ENCODE measurements at regions not wholly inside any gene's neighbourhood (a gene's known extent, or its start where the extent isn't known, plus 50 kb on each side); places are given as distances from the start of the nearest gene placed in this dataset.
"Not testable (repeated sequence)": the region's sequence is repeated elsewhere in the genome, so short reads cannot be mapped to it uniquely, and the experiment has no call there.

DNA sequence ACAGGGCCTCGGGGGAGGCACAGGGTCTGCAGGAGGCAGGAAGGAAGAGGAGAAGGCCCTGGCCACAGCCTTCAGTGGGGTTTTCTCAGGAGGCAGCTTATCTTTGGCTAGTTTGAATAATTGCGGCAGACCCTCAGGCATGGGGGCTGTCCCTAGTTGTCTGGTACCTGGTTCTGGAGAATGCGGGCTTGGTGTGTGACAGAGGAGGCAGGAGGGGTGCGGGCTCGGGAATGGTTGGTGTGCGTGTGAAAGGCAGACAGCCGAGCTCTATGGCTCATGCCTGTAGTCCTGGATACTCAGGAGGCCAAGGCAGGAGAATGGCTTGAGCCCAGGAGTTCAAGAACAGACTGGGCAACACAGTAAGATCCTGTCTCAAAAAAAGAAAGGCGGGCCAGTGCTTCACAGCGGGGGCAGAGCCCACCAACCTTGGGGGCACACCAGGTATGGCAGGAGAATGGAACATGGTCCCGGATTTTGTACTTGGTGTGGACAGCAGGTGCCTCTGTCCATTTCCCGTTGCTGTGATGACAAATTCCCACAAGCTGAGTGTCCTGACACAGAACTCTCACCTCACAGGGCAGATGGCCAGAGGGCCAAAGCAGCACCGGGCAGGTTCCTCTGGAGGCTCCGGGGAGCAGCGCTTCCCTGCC lies 640.6 kb downstream of the TBC1D22A start:
- DNase-seq (ENCODE audit: low spot score) (no peak), ATAC-seq (ENCODE audit: insufficient number of reproducible peaks, low FRiP score, low read depth) (no peak)
- no peaks in the 10 kb centered on the region for H3K9me3 ChIP-seq
- no peak overlapping the region for H3K27ac ChIP-seq
- no peaks in the 10 kb centered on the region for H3K27me3 ChIP-seq (replicated peaks; ENCODE audit: insufficient read depth)
- H3K36me3 ChIP-seq, result no peaks in the 10 kb centered on the region
- TF ChIP-seq, protein P1, sequence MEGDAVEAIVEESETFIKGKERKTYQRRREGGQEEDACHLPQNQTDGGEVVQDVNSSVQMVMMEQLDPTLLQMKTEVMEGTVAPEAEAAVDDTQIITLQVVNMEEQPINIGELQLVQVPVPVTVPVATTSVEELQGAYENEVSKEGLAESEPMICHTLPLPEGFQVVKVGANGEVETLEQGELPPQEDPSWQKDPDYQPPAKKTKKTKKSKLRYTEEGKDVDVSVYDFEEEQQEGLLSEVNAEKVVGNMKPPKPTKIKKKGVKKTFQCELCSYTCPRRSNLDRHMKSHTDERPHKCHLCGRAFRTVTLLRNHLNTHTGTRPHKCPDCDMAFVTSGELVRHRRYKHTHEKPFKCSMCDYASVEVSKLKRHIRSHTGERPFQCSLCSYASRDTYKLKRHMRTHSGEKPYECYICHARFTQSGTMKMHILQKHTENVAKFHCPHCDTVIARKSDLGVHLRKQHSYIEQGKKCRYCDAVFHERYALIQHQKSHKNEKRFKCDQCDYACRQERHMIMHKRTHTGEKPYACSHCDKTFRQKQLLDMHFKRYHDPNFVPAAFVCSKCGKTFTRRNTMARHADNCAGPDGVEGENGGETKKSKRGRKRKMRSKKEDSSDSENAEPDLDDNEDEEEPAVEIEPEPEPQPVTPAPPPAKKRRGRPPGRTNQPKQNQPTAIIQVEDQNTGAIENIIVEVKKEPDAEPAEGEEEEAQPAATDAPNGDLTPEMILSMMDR (IDR thresholded peaks at IDR 0.05), result no peak
- H3K4me1 ChIP-seq (ENCODE audit: control insufficient read depth in 1 of 2, low read depth in 2 of 2), result no peaks in the 10 kb centered on the region
- H3K4me3 ChIP-seq, result no peak overlapping the region

DNA sequence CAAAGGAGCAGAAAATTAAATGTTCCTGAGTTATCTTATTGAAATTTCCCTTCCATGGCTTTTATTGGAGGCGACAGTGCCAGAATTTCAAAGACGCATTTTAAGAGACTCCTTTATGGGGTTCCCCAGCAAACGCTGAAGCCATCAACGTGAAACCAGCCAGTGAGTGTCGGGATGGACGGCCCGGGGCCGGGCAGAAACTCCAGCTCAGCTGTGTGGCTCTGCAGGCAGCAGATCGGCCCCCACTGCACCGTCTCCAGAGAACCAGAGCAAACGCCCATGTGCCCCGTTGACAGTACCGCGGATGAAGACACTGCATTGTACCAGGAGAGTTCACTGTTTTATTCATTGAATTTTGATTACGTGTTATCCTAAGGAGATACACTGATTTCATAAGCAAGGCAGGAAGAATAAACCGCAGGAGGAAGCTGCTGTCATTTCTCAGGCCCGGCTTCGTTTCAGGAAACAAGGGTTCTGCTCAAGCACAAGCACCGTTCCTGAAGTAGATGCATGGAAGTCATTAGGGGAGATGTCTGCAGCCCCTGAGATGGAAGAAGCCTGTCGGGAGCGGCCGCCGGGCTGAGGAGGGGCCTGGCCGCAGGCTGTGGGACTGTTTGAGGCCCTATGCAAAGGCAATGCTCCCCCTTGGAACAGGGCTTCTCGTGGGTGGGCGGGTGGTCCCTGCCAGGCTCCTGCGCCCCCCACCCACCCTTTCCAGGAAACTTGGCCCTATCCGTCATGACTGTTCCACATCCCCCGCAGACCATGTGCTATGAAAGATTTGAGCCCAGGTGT lies 639.7 kb downstream of the TBC1D22A start:
- ATAC-seq (ENCODE audit: insufficient number of reproducible peaks, low FRiP score, low read depth), result no peak
- no peak for DNase-seq (ENCODE audit: low spot score)
- no peak overlapping the region for H3K27ac ChIP-seq
- H3K9me3 ChIP-seq, result no peaks in the 10 kb centered on the region
- no peaks in the 10 kb centered on the region for H3K36me3 ChIP-seq
- H3K27me3 ChIP-seq (replicated peaks; ENCODE audit: insufficient read depth), result no peaks in the 10 kb centered on the region
- TF ChIP-seq, protein P1 (IDR thresholded peaks at IDR 0.05), result no peak
- H3K4me1 ChIP-seq (ENCODE audit: control insufficient read depth in 1 of 2, low read depth in 2 of 2), result no peaks in the 10 kb centered on the region
- no peak overlapping the region for H3K4me3 ChIP-seq

DNA sequence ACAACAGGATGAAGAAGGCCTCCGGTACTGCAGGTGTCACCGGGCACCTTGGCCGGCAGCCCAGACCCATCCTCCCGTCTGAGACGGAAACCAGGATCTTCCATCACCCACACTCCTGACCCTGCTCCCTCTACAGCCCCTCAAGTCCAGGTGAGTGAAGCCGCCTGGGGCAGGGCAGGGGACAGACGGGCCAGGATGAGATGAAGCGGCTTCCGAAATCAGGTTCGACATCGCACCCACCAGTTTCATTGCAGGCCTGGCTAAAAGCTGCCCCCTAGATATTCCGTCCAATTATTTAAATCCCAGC lies 639.1 kb downstream of the TBC1D22A start:
- Histone ChIP-seq H3K36me3 (no peaks in the 10 kb centered on the region), H3K27ac (no peak overlapping the region), H3K9me3 (no peaks in the 10 kb centered on the region), H3K27me3 (replicated peaks; ENCODE audit: insufficient read depth) (no peaks in the 10 kb centered on the region), H3K4me3 (no peak overlapping the region), H3K4me1 (ENCODE audit: control insufficient read depth in 1 of 2, low read depth in 2 of 2) (no peaks in the 10 kb centered on the region)
- ATAC-seq (ENCODE audit: insufficient number of reproducible peaks, low FRiP score, low read depth), result no peak
- TF ChIP-seq, protein P1 (IDR thresholded peaks at IDR 0.05), result no peak
- DNase-seq (ENCODE audit: low spot score), result no peak

DNA sequence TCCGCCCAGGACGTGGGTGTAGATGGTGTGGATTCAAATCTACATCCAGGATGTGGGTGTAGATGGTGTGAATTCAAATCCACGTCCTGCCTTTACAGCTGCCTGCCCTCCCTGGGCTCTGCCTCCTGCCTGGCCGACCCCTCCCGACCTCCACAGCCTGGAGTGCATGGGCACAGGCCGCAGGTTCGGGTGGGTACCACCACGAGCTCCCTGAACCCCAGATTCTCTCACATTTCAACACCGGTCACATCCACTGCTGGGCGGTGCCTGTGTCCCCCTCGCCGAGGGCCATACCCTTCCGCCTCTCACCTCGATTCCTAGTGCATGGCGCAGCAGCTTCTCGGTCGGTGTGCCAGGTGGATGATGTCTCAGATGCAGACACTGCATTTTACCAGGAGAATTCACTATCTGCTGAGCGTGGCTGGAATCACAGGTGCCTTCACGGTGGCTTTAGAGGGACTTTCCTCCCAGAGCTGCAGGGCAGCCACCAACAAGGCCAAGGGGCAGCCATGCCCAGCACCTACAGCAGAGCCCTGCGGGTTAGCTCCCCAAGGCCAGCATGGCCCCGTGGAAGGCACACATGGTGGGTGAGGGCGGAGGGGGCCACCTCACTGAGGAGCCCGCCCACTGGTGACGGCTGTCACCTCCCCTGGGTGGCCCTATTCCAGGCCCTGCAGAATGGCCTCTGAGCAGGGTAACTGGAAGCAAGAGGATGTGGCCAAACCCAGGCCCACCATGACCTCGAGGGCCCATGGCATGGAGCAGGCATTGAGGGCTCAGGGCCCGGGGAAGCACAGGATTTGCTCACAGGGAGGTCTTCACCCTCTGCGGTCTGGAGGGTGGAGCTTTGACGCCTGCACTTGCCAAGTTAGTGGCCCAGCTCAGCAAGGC lies 638.5 kb downstream of the TBC1D22A start:
- Histone ChIP-seq H3K27ac (no peak overlapping the region), H3K9me3 (no peaks in the 10 kb centered on the region), H3K4me1 (ENCODE audit: control insufficient read depth in 1 of 2, low read depth in 2 of 2) (no peaks in the 10 kb centered on the region), H3K27me3 (replicated peaks; ENCODE audit: insufficient read depth) (no peaks in the 10 kb centered on the region), H3K36me3 (no peaks in the 10 kb centered on the region), H3K4me3 (no peak overlapping the region)
- ATAC-seq (ENCODE audit: insufficient number of reproducible peaks, low FRiP score, low read depth) (no peak), DNase-seq (ENCODE audit: low spot score) (no peak)
- TF ChIP-seq, protein P1 (IDR thresholded peaks at IDR 0.05), result no peak

DNA sequence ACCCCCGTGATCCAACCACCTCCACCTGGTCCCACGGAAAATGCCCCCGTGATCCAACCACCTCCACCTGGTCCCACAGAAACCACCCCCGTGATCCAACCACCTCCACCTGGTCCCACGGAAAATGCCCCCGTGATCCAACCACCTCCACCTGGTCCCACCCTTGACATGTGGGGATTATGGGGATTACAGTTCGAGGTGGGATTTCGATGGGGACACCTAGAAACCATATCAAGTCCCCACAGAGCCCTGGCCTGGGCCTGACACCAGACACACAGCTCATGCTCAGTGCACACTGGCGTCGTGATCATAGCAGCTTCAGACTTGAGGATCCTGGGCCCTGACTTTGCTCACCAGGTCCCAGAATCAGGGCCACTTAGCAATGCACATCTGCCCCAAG lies 637.7 kb downstream of the TBC1D22A start:
- H3K27ac ChIP-seq; H3K36me3 ChIP-seq; DNase-seq (ENCODE audit: low spot score); H3K4me3 ChIP-seq; ATAC-seq (ENCODE audit: insufficient number of reproducible peaks, low FRiP score, low read depth); H3K9me3 ChIP-seq; H3K4me1 ChIP-seq (ENCODE audit: control insufficient read depth in 1 of 2, low read depth in 2 of 2); H3K27me3 ChIP-seq (replicated peaks; ENCODE audit: insufficient read depth): not testable (repeated sequence)
